Ishikawa (cell line): ENCODE measurements at regions not wholly inside any gene's neighbourhood (a gene's known extent, or its start where the extent isn't known, plus 50 kb on each side); places are given as distances from the start of the nearest gene placed in this dataset.

Experiments used
- CEBPB ChIP-seq: IDR thresholded peaks from 2 replicates; pipeline ENCODE4 v1.6.1; 2012
- CREB1 ChIP-seq: IDR thresholded peaks from 2 replicates; pipeline ENCODE4 v1.6.1; 2012; ENCODE audit warnings: low read depth
- TAF1 ChIP-seq: IDR thresholded peaks from 2 replicates; pipeline ENCODE4 v1.6.1; 2012; ENCODE audit warnings: low read depth, mild to moderate bottlenecking
- YY1 ChIP-seq: IDR thresholded peaks from 2 replicates; pipeline ENCODE4 v1.6.1; 2012; ENCODE audit warnings: low read depth
- TF ChIP-seq, protein P1 (sequence below): IDR thresholded peaks from 2 replicates; pipeline ENCODE4 v1.6.1; 2012; ENCODE audit warnings: low read depth, mild to moderate bottlenecking

DNA sequence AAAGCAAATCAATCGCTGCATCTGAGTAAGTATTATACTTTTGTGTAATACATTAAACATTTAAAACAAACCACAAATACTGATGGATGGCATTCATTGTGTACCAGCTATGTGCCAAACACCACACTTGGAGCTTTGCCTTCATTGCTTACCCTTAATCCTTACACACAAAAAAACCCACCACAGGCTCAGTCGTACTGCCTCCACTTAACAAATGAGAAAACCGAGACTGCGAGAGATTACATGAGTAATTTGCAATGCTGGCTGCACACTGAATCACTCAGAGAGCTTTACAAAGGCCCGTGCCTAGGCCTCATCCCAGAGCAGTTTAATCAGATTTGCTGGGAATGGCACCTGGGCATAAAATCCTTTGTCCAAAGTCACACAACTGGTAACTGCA is 130.5 kb downstream of the EDN1 start:
- TF ChIP-seq YY1 (no peak), CEBPB (no peak), CREB1 (no peak), TAF1 (no peak)
- TF ChIP-seq, protein P1, sequence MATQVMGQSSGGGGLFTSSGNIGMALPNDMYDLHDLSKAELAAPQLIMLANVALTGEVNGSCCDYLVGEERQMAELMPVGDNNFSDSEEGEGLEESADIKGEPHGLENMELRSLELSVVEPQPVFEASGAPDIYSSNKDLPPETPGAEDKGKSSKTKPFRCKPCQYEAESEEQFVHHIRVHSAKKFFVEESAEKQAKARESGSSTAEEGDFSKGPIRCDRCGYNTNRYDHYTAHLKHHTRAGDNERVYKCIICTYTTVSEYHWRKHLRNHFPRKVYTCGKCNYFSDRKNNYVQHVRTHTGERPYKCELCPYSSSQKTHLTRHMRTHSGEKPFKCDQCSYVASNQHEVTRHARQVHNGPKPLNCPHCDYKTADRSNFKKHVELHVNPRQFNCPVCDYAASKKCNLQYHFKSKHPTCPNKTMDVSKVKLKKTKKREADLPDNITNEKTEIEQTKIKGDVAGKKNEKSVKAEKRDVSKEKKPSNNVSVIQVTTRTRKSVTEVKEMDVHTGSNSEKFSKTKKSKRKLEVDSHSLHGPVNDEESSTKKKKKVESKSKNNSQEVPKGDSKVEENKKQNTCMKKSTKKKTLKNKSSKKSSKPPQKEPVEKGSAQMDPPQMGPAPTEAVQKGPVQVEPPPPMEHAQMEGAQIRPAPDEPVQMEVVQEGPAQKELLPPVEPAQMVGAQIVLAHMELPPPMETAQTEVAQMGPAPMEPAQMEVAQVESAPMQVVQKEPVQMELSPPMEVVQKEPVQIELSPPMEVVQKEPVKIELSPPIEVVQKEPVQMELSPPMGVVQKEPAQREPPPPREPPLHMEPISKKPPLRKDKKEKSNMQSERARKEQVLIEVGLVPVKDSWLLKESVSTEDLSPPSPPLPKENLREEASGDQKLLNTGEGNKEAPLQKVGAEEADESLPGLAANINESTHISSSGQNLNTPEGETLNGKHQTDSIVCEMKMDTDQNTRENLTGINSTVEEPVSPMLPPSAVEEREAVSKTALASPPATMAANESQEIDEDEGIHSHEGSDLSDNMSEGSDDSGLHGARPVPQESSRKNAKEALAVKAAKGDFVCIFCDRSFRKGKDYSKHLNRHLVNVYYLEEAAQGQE, result no peak
